Breast epithelium (tissue), 4 donors: ENCODE measurements at regions not wholly inside any gene's neighbourhood (a gene's known extent, or its start where the extent isn't known, plus 50 kb on each side); places are given as distances from the start of the nearest gene placed in this dataset.

Source experiments
- DNase-seq, 2 donors: peaks; one replicate each; pipeline ENCODE4 v3.0.0-alpha.2; 2019; ENCODE audit warnings: low spot score in 2 of 2
- H3K27ac ChIP-seq, 2 donors: fragments of 200-600 bp; sonication (generic) in 1 of 2; one replicate each; pipeline ENCODE4 v1.5.1; 2016 to 2019; ENCODE audit warnings: mild to moderate bottlenecking in 1 of 2
- H3K27me3 ChIP-seq, 2 donors: fragments of 200-600 bp; sonication (generic) in 1 of 2; one replicate each; pipeline versions ENCODE4 v1.5.1 to v1.6.0; 2017 to 2019; ENCODE audit warnings: control low read depth in 1 of 2, mild to moderate bottlenecking in 1 of 2
- H3K36me3 ChIP-seq: fragments of 200-600 bp; one replicate; pipeline ENCODE4 v1.5.1; 2019
- H3K4me1 ChIP-seq, 2 donors: fragments of 200-600 bp; sonication (generic); one replicate each; pipeline ENCODE4 v1.5.1; 2016 to 2019; ENCODE audit warnings: control low read depth in 1 of 2
- H3K4me3 ChIP-seq, 3 donors: fragments of 200-600 bp; sonication (generic); 1 replicate in 2 of 3; 2 replicates in 1 of 3; pipeline ENCODE4 v1.5.1; 2016 to 2019; ENCODE audit warnings: mild to moderate bottlenecking in 3 of 3, moderate library complexity in 2 of 3
- H3K9me3 ChIP-seq, 2 donors: fragments of 200-600 bp; sonication (generic) in 1 of 2; one replicate each; pipeline ENCODE4 v1.5.1; 2016 to 2019; ENCODE audit warnings: control low read depth in 1 of 2
- POLR2A ChIP-seq: fragments of 450-650 bp; IDR thresholded peaks from one replicate; pipeline ENCODE4 v1.6.1; 2016; ENCODE audit warnings: antibody characterized with exemption, mild to moderate bottlenecking, moderate library complexity
- POLR2AphosphoS5 ChIP-seq, 3 donors: sonication (generic); formaldehyde crosslinking; IDR thresholded peaks; one replicate each; pipeline ENCODE4 v1.6.1; 2017; ENCODE audit warnings: antibody characterized with exemption in 3 of 3
- intact Hi-C: fragments of 100-400 bp; cut with DNase I; formaldehyde crosslinking; loops from one replicate; pipeline ENCODE4 v1.15.1; 2023; ENCODE audit warnings: low total_unique reads
- TF ChIP-seq, protein P1 (sequence below), 3 donors: fragments of 450-650 bp; IDR thresholded peaks; one replicate each; pipeline ENCODE4 v1.5.1; 2016 to 2017; ENCODE audit warnings: antibody characterized with exemption in 3 of 3, mild to moderate bottlenecking in 3 of 3, moderate library complexity in 3 of 3

DNA sequence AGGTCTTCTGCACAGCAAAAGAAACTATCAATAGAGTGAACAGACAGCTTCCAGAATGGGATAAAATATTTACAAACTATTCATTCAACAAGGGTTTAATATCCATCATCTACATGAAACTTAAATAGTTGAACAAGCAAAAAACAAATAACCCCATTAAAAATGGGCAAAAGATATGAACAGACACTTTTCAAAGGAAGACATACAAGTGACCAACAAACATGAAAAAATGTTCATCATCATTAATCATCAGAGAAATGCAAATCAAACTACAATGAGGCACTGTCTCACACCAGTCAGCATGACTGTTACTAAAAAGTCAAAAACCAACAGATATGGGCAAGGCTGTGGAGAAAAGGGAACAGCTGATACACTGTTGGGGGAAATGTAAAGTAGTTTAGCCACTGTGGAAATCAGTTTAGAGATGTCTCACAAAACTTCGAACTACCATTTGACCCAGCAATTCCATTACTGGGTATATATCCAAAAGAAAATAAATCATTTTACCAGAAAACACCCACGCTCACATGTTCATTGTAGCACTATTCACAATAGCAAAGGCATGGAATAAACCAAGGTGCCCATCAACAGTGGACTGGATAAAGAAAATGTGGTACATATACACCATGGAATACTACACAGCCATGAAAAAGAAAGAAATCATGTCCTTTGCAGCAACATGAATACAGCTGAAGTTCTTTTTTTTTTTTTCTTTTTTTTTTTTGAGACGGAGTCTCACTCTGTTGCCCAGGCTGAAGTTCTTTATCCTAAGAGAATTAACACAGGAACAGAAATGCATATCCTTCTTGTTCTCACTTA lies 172.6 kb downstream of the KLF6 start:
- Histone ChIP-seq H3K9me3 (peaks cover 0 to 14% of the 10 kb centered on the region in 2 donors), H3K27me3 (no peaks in the 10 kb centered on the region), H3K4me3 (no peak overlapping the region), H3K4me1 (no peaks in the 10 kb centered on the region), H3K36me3 (peaks cover 5% of the 10 kb centered on the region), H3K27ac (no peak overlapping the region)
- intact Hi-C loops = no loop called here
- DNase-seq = no peak
- TF ChIP-seq, protein P1, sequence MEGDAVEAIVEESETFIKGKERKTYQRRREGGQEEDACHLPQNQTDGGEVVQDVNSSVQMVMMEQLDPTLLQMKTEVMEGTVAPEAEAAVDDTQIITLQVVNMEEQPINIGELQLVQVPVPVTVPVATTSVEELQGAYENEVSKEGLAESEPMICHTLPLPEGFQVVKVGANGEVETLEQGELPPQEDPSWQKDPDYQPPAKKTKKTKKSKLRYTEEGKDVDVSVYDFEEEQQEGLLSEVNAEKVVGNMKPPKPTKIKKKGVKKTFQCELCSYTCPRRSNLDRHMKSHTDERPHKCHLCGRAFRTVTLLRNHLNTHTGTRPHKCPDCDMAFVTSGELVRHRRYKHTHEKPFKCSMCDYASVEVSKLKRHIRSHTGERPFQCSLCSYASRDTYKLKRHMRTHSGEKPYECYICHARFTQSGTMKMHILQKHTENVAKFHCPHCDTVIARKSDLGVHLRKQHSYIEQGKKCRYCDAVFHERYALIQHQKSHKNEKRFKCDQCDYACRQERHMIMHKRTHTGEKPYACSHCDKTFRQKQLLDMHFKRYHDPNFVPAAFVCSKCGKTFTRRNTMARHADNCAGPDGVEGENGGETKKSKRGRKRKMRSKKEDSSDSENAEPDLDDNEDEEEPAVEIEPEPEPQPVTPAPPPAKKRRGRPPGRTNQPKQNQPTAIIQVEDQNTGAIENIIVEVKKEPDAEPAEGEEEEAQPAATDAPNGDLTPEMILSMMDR (IDR thresholded peaks at IDR 0.05) = no peak
- TF ChIP-seq POLR2AphosphoS5 (IDR thresholded peaks at IDR 0.05) (no peak), POLR2A (no peak)

DNA sequence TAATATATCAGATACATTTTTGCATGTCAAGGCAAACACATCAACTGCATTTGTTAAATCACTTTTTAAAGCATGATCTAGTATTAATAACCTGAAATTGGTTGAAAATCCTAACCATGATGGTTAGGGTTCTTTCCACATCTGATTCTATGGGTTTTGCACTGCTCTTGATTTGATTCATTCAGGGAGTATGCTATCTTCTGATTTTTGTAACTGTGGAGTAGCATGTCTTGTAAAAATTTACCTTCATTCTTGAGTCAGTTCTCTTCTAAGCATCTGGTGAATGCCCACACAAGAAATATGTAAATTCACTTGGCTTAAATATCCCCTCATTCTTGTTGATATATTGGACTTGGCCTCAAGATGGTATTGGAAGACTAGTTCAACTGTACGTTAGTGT lies 178.7 kb downstream of the KLF6 start:
- no peak overlapping the region for H3K27ac ChIP-seq
- intact Hi-C loops = no loop called here

DNA sequence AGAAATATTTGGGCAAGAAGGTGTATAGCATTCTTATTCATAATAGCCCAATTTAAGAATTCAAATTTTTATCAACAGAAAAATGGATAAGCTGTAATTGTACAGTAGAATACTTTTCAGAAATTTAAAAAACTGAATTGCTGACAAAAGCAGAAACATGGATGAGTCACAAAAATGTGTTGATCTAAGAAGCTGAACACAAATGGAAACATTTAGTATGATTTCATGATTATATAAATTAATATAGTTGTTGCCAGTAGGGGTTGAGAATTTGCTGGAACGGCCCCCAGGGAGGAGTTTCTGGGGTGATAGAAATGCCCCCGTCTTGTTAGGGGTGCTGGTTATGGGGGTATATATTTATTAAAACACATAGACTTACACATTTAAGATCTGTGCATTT lies 179.1 kb downstream of the KLF6 start:
- TF ChIP-seq, protein P1 (IDR thresholded peaks at IDR 0.05) = no peak
- no peak for TF ChIP-seq POLR2A
- no peak for TF ChIP-seq POLR2AphosphoS5 (IDR thresholded peaks at IDR 0.05)
- intact Hi-C loops = no loop called here
- Histone ChIP-seq H3K4me1 (no peaks in the 10 kb centered on the region), H3K27me3 (no peaks in the 10 kb centered on the region), H3K36me3 (no peaks in the 10 kb centered on the region), H3K9me3 (peaks cover 0 to 13% of the 10 kb centered on the region in 2 donors), H3K4me3 (no peak overlapping the region), H3K27ac (no peak overlapping the region)
- DNase-seq = no peak

More for the DNA sequence above, 178.7 kb downstream of the KLF6 start:
- TF ChIP-seq POLR2A (no peak), POLR2AphosphoS5 (IDR thresholded peaks at IDR 0.05) (no peak)
- TF ChIP-seq, protein P1 (IDR thresholded peaks at IDR 0.05) = no peak
- Histone ChIP-seq H3K27me3 (no peaks in the 10 kb centered on the region), H3K4me3 (no peak overlapping the region), H3K9me3 (peaks cover 0 to 14% of the 10 kb centered on the region in 2 donors), H3K36me3 (no peaks in the 10 kb centered on the region), H3K4me1 (no peaks in the 10 kb centered on the region)
- DNase-seq = no peak

DNA sequence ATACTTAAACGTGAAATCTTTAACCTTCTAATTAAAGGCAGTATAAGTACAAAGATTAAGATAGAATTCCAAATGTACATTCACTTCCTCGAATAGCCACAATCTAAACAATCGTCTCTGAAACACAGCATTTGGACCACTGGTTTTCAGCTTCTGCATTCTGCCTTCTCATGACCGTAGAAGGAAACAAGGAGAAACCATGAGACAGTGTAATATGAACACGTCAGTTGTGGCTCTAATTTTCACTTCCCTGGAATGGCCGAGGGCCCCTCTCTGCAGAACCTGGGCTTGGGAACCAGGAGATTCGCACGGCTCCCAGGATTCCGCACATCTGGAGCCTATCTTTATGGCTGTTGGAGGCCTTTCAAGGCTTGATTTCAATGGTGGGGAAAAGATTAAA lies 189.3 kb downstream of the KLF6 start:
- no peak for DNase-seq
- Histone ChIP-seq H3K4me3 (no peak overlapping the region), H3K36me3 (no peaks in the 10 kb centered on the region), H3K27me3 (no peaks in the 10 kb centered on the region), H3K27ac (no peak overlapping the region), H3K9me3 (no peaks in the 10 kb centered on the region), H3K4me1 (no peaks in the 10 kb centered on the region)
- TF ChIP-seq, protein P1 (IDR thresholded peaks at IDR 0.05) = no peak
- TF ChIP-seq POLR2A (no peak), POLR2AphosphoS5 (IDR thresholded peaks at IDR 0.05) (no peak)
- intact Hi-C loops = no loop called here

DNA sequence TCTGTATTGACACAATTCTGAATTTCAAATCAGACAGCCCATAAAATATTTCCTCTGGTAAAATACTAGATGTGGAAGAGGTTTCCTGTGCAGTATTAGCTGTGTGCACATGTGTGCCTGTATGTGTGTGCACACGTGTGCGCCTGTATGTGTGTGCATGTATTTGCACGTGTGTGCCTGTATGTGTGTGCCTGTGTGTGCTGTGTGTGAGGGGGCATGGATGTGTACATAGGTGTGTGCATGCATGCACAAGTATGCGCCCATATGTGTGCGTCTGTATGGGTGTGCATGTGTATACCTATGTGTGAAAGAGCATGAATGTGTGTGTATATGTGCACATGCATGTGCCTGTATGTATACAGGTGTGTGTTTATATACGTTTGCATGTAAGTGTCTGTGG lies 191.4 kb downstream of the KLF6 start:
- DNase-seq = no peak
- Histone ChIP-seq H3K27me3 (no peaks in the 10 kb centered on the region), H3K4me3 (no peak overlapping the region), H3K36me3 (no peaks in the 10 kb centered on the region), H3K27ac (no peak overlapping the region), H3K9me3 (no peaks in the 10 kb centered on the region), H3K4me1 (no peaks in the 10 kb centered on the region)
- TF ChIP-seq POLR2A = no peak
- TF ChIP-seq, protein P1 (IDR thresholded peaks at IDR 0.05) = no peak
- TF ChIP-seq POLR2AphosphoS5 (IDR thresholded peaks at IDR 0.05) = no peak
- intact Hi-C loops = no loop called here
